NCI-H1092 treated with DMSO at 0.1 percent for 48 hours (cell line): ENCODE measurements at regions not wholly inside any gene's neighbourhood (a gene's known extent, or its start where the extent isn't known, plus 50 kb on each side); places are given as distances from the start of the nearest gene placed in this dataset.
"Not testable (repeated sequence)": the region's sequence is repeated elsewhere in the genome, so short reads cannot be mapped to it uniquely, and the experiment has no call there.

Experiments
- DNase-seq: peaks from one replicate; lab custom pipeline; 2025; lab: John Stamatoyannopoulos, UW

GRCh38 chrX:5305452-5305851 lies 923.2 kb downstream of the NLGN4X start:
- no peak for DNase-seq

GRCh38 chrX:5295004-5295403 lies 933.7 kb downstream of the NLGN4X start:
- no peak for DNase-seq

GRCh38 chrX:5290635-5291034 lies 938.0 kb downstream of the NLGN4X start:
- DNase-seq: no peak

GRCh38 chrX:5289949-5290348 lies 938.7 kb downstream of the NLGN4X start:
- not testable (repeated sequence) for DNase-seq

- no peak for DNase-seq
Observed at GRCh38 chrX:5278908-5279307, 949.8 kb downstream of the NLGN4X start.

GRCh38 chrX:5265324-5265850 lies 963.3 kb downstream of the NLGN4X start:
- DNase-seq: no peak

- no peak for DNase-seq
Observed at GRCh38 chrX:5250106-5250505, 978.6 kb downstream of the NLGN4X start.

GRCh38 chrX:5242091-5242790 lies 986.4 kb downstream of the NLGN4X start:
- DNase-seq: no peak

GRCh38 chrX:5236749-5237148 lies 991.9 kb downstream of the NLGN4X start:
- DNase-seq: no peak

GRCh38 chrX:5236096-5236495 lies 992.6 kb downstream of the NLGN4X start:
- peak; percentile 63 for DNase-seq

- DNase-seq: no peak
Observed at GRCh38 chrX:5233830-5234229, 994.8 kb downstream of the NLGN4X start.

- no peak for DNase-seq
Observed at GRCh38 chrX:5220421-5220820, 1008.2 kb downstream of the NLGN4X start.

- no peak for DNase-seq
Observed at GRCh38 chrX:5194806-5195205, 1033.9 kb downstream of the NLGN4X start.

GRCh38 chrX:5180135-5180741 lies 1048.4 kb downstream of the NLGN4X start:
- DNase-seq: no peak

GRCh38 chrX:5176766-5177165 lies 1051.9 kb downstream of the NLGN4X start:
- DNase-seq: no peak

- no peak for DNase-seq
Observed at GRCh38 chrX:5163663-5164062, 1065.0 kb downstream of the NLGN4X start.

- no peak for DNase-seq
Observed at GRCh38 chrX:5155301-5155700, 1073.4 kb downstream of the NLGN4X start.

GRCh38 chrX:5145957-5146356 lies 1082.7 kb downstream of the NLGN4X start:
- DNase-seq: no peak

- no peak for DNase-seq
Observed at GRCh38 chrX:5142644-5143043, 1086.0 kb downstream of the NLGN4X start.

- DNase-seq: no peak
Observed at GRCh38 chrX:5122181-5122678, 1106.4 kb downstream of the NLGN4X start.

GRCh38 chrX:5117816-5118215 lies 1110.9 kb downstream of the NLGN4X start:
- no peak for DNase-seq

- DNase-seq: peak; percentile 13
Observed at GRCh38 chrX:5113128-5113527, 1115.5 kb downstream of the NLGN4X start.

- DNase-seq: no peak
Observed at GRCh38 chrX:5100004-5100403, 1128.7 kb downstream of the NLGN4X start.
